GM06990 (cell line): ENCODE measurements at regions not wholly inside any gene's neighbourhood (a gene's known extent, or its start where the extent isn't known, plus 50 kb on each side); places are given as distances from the start of the nearest gene placed in this dataset.
"Not testable (repeated sequence)": the region's sequence is repeated elsewhere in the genome, so short reads cannot be mapped to it uniquely, and the experiment has no call there.

Experiments
- DNase-seq: peaks from one replicate; pipeline ENCODE4 v3.0.0-alpha.2; 2011; ENCODE audit not compliant: insufficient read length; ENCODE audit errors: extremely low read depth
- H3K27me3 ChIP-seq: replicated peaks from 2 replicates; pipeline ENCODE4 v1.6.0; 2011; ENCODE audit warnings: low read length; ENCODE audit not compliant: control insufficient read depth, insufficient read depth
- H3K36me3 ChIP-seq: 2 replicates; pipeline ENCODE4 v1.5.1; 2011; ENCODE audit warnings: low read length; ENCODE audit not compliant: control insufficient read depth, insufficient read depth
- H3K4me3 ChIP-seq: replicated peaks from 2 replicates; pipeline ENCODE4 v1.5.1; 2011; ENCODE audit warnings: low read depth, mild to moderate bottlenecking, control low read depth, low read length
- CTCF ChIP-seq: IDR thresholded peaks from 2 replicates; pipeline ENCODE4 v1.5.1; 2011; ENCODE audit warnings: low read length, control low read depth, mild to moderate bottlenecking, inconsistent platforms; ENCODE audit not compliant: insufficient read depth, poor library complexity, severe bottlenecking

GRCh38 chr21:32823296-32823695, 51.7 kb upstream of the PAXBP1 start:
- DNase-seq, H3K4me3 ChIP-seq, H3K27me3 ChIP-seq: not testable (repeated sequence)

DNA sequence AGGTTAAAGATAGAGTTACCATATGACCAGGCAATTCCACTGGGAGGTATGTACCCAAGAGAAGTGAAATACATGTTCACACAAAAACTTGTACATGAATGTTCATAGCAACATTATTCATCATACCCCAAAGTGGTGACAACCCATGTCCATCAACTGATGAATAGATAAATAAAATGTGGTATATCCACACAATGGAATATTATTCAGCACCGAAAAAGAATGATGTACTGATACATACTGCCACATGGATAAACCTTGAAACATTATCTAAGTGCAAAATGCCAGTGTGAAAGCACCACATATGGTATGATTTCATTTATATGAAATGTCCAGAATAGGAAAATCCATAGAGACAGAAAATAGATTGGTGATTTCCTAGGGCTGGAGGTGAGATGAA, 53.4 kb upstream of the PAXBP1 start:
- no peak for DNase-seq
- Histone ChIP-seq H3K4me3 (no peak overlapping the region), H3K27me3 (no peaks in the 10 kb centered on the region), H3K36me3 (no peaks in the 10 kb centered on the region)
- no peak for TF ChIP-seq CTCF

More at GRCh38 chr21:32823296-32823695, 51.7 kb upstream of the PAXBP1 start:
- H3K36me3 ChIP-seq = not testable (repeated sequence)

GRCh38 chr21:32826329-32827167, 55.0 kb upstream of the PAXBP1 start:
- H3K4me3 ChIP-seq = no peak overlapping the region
- DNase-seq = no peak
- no peaks in the 10 kb centered on the region for H3K36me3 ChIP-seq
- no peaks in the 10 kb centered on the region for H3K27me3 ChIP-seq
- peak; percentile 67 for TF ChIP-seq CTCF

DNA sequence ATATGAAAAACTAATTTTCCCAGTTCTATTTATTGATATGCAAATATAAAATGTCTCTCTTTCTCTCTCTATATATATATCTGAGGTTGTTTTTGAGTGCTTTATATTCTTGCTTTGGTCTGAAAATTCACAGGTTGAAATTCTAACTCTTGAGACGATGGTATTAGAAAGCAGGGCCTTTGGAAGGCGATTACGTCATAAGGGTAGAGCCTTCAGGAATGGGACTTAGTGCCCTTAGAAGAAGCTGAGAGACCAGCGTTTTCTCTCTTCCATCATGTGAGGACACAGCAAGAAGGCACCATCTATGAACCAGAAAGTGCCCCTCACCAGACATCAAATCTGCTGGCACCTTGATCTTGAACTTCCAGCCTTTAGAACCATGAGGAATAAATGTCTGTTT, 57.4 kb upstream of the PAXBP1 start:
- H3K27me3 ChIP-seq = no peaks in the 10 kb centered on the region
- no peak for DNase-seq
- H3K4me3 ChIP-seq = no peak overlapping the region
- H3K36me3 ChIP-seq = no peaks in the 10 kb centered on the region
- no peak for TF ChIP-seq CTCF

DNA sequence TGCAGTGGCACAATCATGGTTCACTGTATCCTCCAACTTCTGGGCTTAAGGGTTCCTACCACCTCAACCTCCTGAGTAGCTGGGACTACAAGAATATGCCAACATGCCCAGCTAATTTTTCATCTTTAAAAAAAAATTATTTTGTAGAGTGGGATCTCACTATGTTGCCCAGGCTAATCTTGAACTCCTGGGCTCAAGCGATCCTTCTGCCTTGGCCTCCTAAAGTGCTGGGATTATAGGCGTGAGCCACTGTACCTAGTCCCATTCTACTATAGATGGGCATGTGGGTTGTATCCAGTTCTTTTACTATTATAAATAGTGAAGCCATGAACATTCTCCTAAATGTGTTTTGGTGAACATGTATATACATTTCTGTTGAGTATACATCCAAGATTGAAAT, 57.9 kb upstream of the PAXBP1 start:
- Histone ChIP-seq H3K36me3 (no peaks in the 10 kb centered on the region), H3K27me3 (no peaks in the 10 kb centered on the region), H3K4me3 (no peak overlapping the region)
- DNase-seq = no peak
- no peak for TF ChIP-seq CTCF

DNA sequence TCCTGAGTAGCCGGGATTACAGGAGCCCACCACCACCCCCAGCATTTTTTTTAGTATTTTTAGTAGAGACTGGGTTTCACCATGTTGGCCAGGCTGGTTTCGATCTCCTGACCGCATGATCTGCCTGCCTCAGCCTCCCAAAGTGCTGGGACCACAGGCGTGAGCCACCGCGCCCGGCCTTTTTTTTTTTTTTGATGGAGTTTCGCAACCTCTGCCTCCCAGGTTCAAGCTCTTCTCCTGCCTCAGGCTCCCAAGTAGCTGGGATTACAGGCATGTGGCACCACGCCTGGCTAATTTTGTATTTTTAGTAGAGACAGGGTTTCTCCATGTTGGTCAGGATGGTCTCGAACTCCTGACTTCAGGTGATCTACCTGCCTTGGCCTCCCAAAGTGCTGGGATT, 60.2 kb upstream of the PAXBP1 start:
- DNase-seq = not testable (repeated sequence)

More for the DNA sequence above, 60.2 kb upstream of the PAXBP1 start:
- H3K36me3 ChIP-seq, H3K4me3 ChIP-seq, H3K27me3 ChIP-seq: not testable (repeated sequence)
